ENCODE measurements at regions not wholly inside any gene's neighbourhood (a gene's known extent, or its start where the extent isn't known, plus 50 kb on each side); places are given as distances from the start of the nearest gene placed in this dataset.

GRCh38 chr5:163360656-163361055, 76.7 kb upstream of the CCNG1 start:
- H3K4me3 ChIP-seq: no peak overlapping the region
- H3K36me3 ChIP-seq: no peaks in the 10 kb centered on the region
- no peaks in the 10 kb centered on the region for H3K9me3 ChIP-seq
- DNase-seq (ENCODE audit: low spot score in 2 of 2): no peak
- TF ChIP-seq CTCF (IDR thresholded peaks at IDR 0.05): no peak
- H3K27ac ChIP-seq: no peak overlapping the region
- intact Hi-C loops (cut with DNase I): no loop called here
- H3K4me1 ChIP-seq: no peaks in the 10 kb centered on the region
- H3K27me3 ChIP-seq: no peaks in the 10 kb centered on the region

- Histone ChIP-seq H3K27me3 (no peaks in the 10 kb centered on the region), H3K4me1 (no peaks in the 10 kb centered on the region), H3K27ac (no peak overlapping the region), H3K4me3 (no peak overlapping the region), H3K36me3 (no peaks in the 10 kb centered on the region), H3K9me3 (no peaks in the 10 kb centered on the region)
- intact Hi-C loops (cut with DNase I): no loop called here
- no peak for DNase-seq (ENCODE audit: low spot score in 2 of 2)
- TF ChIP-seq CTCF (IDR thresholded peaks at IDR 0.05): no peak
Observed at GRCh38 chr5:163361450-163361849, 75.9 kb upstream of the CCNG1 start.

GRCh38 chr5:163362840-163363371, 74.5 kb upstream of the CCNG1 start:
- no peak overlapping the region for H3K27ac ChIP-seq
- TF ChIP-seq CTCF (IDR thresholded peaks at IDR 0.05): no peak
- no peaks in the 10 kb centered on the region for H3K27me3 ChIP-seq
- no peaks in the 10 kb centered on the region for H3K9me3 ChIP-seq
- no peak for DNase-seq (ENCODE audit: low spot score in 2 of 2)
- H3K36me3 ChIP-seq: no peaks in the 10 kb centered on the region
- H3K4me1 ChIP-seq: no peaks in the 10 kb centered on the region
- H3K4me3 ChIP-seq: no peak overlapping the region
- intact Hi-C loops (cut with DNase I): no loop called here

- Histone ChIP-seq H3K27me3 (no peaks in the 10 kb centered on the region), H3K27ac (no peak overlapping the region), H3K4me1 (no peaks in the 10 kb centered on the region), H3K36me3 (no peaks in the 10 kb centered on the region), H3K4me3 (no peak overlapping the region), H3K9me3 (no peaks in the 10 kb centered on the region)
- no peak for TF ChIP-seq CTCF (IDR thresholded peaks at IDR 0.05)
- DNase-seq (ENCODE audit: low spot score in 2 of 2): no peak
- intact Hi-C loops (cut with DNase I): no loop called here
Observed at GRCh38 chr5:163363389-163363788, 74.0 kb upstream of the CCNG1 start.

- Histone ChIP-seq H3K27me3 (no peaks in the 10 kb centered on the region), H3K4me1 (no peaks in the 10 kb centered on the region), H3K36me3 (no peaks in the 10 kb centered on the region), H3K9me3 (no peaks in the 10 kb centered on the region), H3K27ac (no peak overlapping the region), H3K4me3 (no peak overlapping the region)
- DNase-seq (ENCODE audit: low spot score in 2 of 2): no peak
- intact Hi-C loops (cut with DNase I): no loop called here
- no peak for TF ChIP-seq CTCF (IDR thresholded peaks at IDR 0.05)
Observed at GRCh38 chr5:163366757-163367156, 70.6 kb upstream of the CCNG1 start.

- Histone ChIP-seq H3K4me1 (no peaks in the 10 kb centered on the region), H3K27ac (no peak overlapping the region), H3K36me3 (no peaks in the 10 kb centered on the region), H3K9me3 (no peaks in the 10 kb centered on the region), H3K4me3 (no peak overlapping the region), H3K27me3 (no peaks in the 10 kb centered on the region)
- intact Hi-C loops (cut with DNase I): no loop called here
- TF ChIP-seq CTCF (IDR thresholded peaks at IDR 0.05): no peak
- DNase-seq (ENCODE audit: low spot score in 2 of 2): no peak
Observed at GRCh38 chr5:163369776-163370385, 67.5 kb upstream of the CCNG1 start.
